ENCODE measurements at regions not wholly inside any gene's neighbourhood (a gene's known extent, or its start where the extent isn't known, plus 50 kb on each side); places are given as distances from the start of the nearest gene placed in this dataset.

- Histone ChIP-seq H3K4me1 (ENCODE audit: insufficient read depth, low read length, poor library complexity, severe bottlenecking) (no peaks in the 10 kb centered on the region), H3K27me3 (replicated peaks; ENCODE audit: insufficient read depth, low read depth, low read length, poor library complexity) (no peaks in the 10 kb centered on the region), H3K27ac (ENCODE audit: low read depth, low read length, poor library complexity, severe bottlenecking) (no peak overlapping the region), H3K4me3 (ENCODE audit: low read depth, low read length, poor library complexity, severe bottlenecking) (no peak overlapping the region), H3K36me3 (ENCODE audit: insufficient read depth, low read length, poor library complexity, severe bottlenecking) (no peaks in the 10 kb centered on the region), H3K9me3 (ENCODE audit: low read depth, low read length, poor library complexity, severe bottlenecking) (no peaks in the 10 kb centered on the region)
- DNase-seq (ENCODE audit: low spot score), result no peak
- intact Hi-C loops (cut with micrococcal nuclease; ENCODE audit: unreplicated experiment), result no loop called here
- BruUV-seq (replicated peaks), result no TSS peak
- ChIA-PET CTCF (no interaction called here), POLR2A (ENCODE audit: low non-redundant PET) (no interaction called here)
- TF ChIP-seq, protein P1, sequence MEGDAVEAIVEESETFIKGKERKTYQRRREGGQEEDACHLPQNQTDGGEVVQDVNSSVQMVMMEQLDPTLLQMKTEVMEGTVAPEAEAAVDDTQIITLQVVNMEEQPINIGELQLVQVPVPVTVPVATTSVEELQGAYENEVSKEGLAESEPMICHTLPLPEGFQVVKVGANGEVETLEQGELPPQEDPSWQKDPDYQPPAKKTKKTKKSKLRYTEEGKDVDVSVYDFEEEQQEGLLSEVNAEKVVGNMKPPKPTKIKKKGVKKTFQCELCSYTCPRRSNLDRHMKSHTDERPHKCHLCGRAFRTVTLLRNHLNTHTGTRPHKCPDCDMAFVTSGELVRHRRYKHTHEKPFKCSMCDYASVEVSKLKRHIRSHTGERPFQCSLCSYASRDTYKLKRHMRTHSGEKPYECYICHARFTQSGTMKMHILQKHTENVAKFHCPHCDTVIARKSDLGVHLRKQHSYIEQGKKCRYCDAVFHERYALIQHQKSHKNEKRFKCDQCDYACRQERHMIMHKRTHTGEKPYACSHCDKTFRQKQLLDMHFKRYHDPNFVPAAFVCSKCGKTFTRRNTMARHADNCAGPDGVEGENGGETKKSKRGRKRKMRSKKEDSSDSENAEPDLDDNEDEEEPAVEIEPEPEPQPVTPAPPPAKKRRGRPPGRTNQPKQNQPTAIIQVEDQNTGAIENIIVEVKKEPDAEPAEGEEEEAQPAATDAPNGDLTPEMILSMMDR (conservative IDR thresholded peaks at IDR 0.05; ENCODE audit: low read depth, low read length), result no peak
- TF ChIP-seq EZH2 (IDR thresholded peaks at IDR 0.05; ENCODE audit: borderline replicate concordance, low read depth, low read length, poor library complexity, severe bottlenecking), result no peak
Measured at GRCh38 chr14:101112351-101113107, 209.0 kb upstream of the RTL1 start.

DNA sequence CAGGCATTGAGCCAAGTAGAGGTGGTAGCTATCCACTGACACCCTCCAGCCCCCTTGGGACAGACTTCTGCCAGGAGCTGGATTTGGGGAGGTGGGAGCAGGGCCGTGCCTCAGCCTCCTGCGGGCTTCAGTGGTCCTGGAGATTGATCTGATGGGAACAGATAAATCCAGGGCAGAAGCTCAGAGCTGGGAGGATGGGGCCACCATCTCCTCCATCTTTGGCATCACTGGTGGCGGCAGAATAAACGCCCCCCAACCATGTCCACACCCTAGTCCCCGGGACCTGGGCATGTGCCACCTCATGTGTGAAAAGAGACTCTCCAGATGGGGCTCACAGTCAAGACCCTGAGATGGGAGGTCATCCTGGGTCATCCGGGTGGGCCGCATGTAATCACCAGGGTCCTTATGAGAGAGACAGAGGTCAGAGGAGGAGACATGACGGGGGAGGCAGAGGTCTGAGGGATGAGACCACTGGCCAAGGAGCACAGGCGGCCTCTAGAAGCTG lies 209.6 kb upstream of the RTL1 start:
- Histone ChIP-seq H3K36me3 (ENCODE audit: insufficient read depth, low read length, poor library complexity, severe bottlenecking) (no peaks in the 10 kb centered on the region), H3K27ac (ENCODE audit: low read depth, low read length, poor library complexity, severe bottlenecking) (no peak overlapping the region), H3K4me1 (ENCODE audit: insufficient read depth, low read length, poor library complexity, severe bottlenecking) (no peaks in the 10 kb centered on the region), H3K9me3 (ENCODE audit: low read depth, low read length, poor library complexity, severe bottlenecking) (no peaks in the 10 kb centered on the region), H3K4me3 (ENCODE audit: low read depth, low read length, poor library complexity, severe bottlenecking) (no peak overlapping the region), H3K27me3 (replicated peaks; ENCODE audit: insufficient read depth, low read depth, low read length, poor library complexity) (no peaks in the 10 kb centered on the region)
- BruUV-seq (replicated peaks), result no TSS peak
- intact Hi-C loops (cut with micrococcal nuclease; ENCODE audit: unreplicated experiment), result no loop called here
- TF ChIP-seq EZH2 (IDR thresholded peaks at IDR 0.05; ENCODE audit: borderline replicate concordance, low read depth, low read length, poor library complexity, severe bottlenecking), result no peak
- TF ChIP-seq, protein P1 (conservative IDR thresholded peaks at IDR 0.05; ENCODE audit: low read depth, low read length), result no peak
- CTCF ChIA-PET, result no interaction called here
- no peak for DNase-seq (ENCODE audit: low spot score)
- POLR2A ChIA-PET (ENCODE audit: low non-redundant PET), result no interaction called here

- Histone ChIP-seq H3K4me3 (ENCODE audit: low read depth, low read length, poor library complexity, severe bottlenecking) (no peak overlapping the region), H3K27me3 (replicated peaks; ENCODE audit: insufficient read depth, low read depth, low read length, poor library complexity) (no peaks in the 10 kb centered on the region), H3K36me3 (ENCODE audit: insufficient read depth, low read length, poor library complexity, severe bottlenecking) (no peaks in the 10 kb centered on the region), H3K4me1 (ENCODE audit: insufficient read depth, low read length, poor library complexity, severe bottlenecking) (no peaks in the 10 kb centered on the region), H3K27ac (ENCODE audit: low read depth, low read length, poor library complexity, severe bottlenecking) (no peak overlapping the region), H3K9me3 (ENCODE audit: low read depth, low read length, poor library complexity, severe bottlenecking) (no peaks in the 10 kb centered on the region)
- ChIA-PET CTCF (no interaction called here), POLR2A (ENCODE audit: low non-redundant PET) (no interaction called here)
- intact Hi-C loops (cut with micrococcal nuclease; ENCODE audit: unreplicated experiment), result no loop called here
- TF ChIP-seq, protein P1 (conservative IDR thresholded peaks at IDR 0.05; ENCODE audit: low read depth, low read length), result no peak
- TF ChIP-seq EZH2 (IDR thresholded peaks at IDR 0.05; ENCODE audit: borderline replicate concordance, low read depth, low read length, poor library complexity, severe bottlenecking), result no peak
- no peak for DNase-seq (ENCODE audit: low spot score)
- no TSS peak for BruUV-seq (replicated peaks)
Measured at GRCh38 chr14:101113835-101114725, 210.6 kb upstream of the RTL1 start.

All from A673 (cell line).